NCI-H82 treated with DMSO at 0.1 percent for 48 hours (cell line): ENCODE measurements at regions not wholly inside any gene's neighbourhood (a gene's known extent, or its start where the extent isn't known, plus 50 kb on each side); places are given as distances from the start of the nearest gene placed in this dataset.

ENCODE experiments used
- DNase-seq: peaks from one replicate; lab custom pipeline; 2025; ENCODE audit not compliant: unreplicated experiment; lab: John Stamatoyannopoulos, UW

- DNase-seq = no peak
Measured at GRCh38 chr7:136549756-136550155, 318.7 kb upstream of the CHRM2 start.

GRCh38 chr7:136533732-136534131 lies 334.7 kb upstream of the CHRM2 start:
- DNase-seq = peak; percentile 57

- DNase-seq = no peak
Measured at GRCh38 chr7:136530831-136531230, 337.6 kb upstream of the CHRM2 start.

- DNase-seq = no peak
Measured at GRCh38 chr7:136528329-136528728, 340.1 kb upstream of the CHRM2 start.

GRCh38 chr7:136527554-136527953 lies 340.9 kb upstream of the CHRM2 start:
- no peak for DNase-seq

GRCh38 chr7:136526408-136527105 lies 341.9 kb upstream of the CHRM2 start:
- DNase-seq = no peak

GRCh38 chr7:136523571-136523970 lies 344.9 kb upstream of the CHRM2 start:
- DNase-seq = no peak

GRCh38 chr7:136517971-136518370 lies 350.5 kb upstream of the CHRM2 start:
- DNase-seq = no peak

- no peak for DNase-seq
Measured at GRCh38 chr7:136514776-136515175, 353.7 kb upstream of the CHRM2 start.

GRCh38 chr7:136513744-136514143 lies 354.7 kb upstream of the CHRM2 start:
- DNase-seq = no peak

GRCh38 chr7:136509466-136509865 lies 359.0 kb upstream of the CHRM2 start:
- no peak for DNase-seq

GRCh38 chr7:136502162-136502561 lies 366.3 kb upstream of the CHRM2 start:
- DNase-seq = no peak

GRCh38 chr7:136501151-136501550 lies 367.3 kb upstream of the CHRM2 start:
- no peak for DNase-seq

GRCh38 chr7:136496551-136496950 lies 371.9 kb upstream of the CHRM2 start:
- no peak for DNase-seq

GRCh38 chr7:136495081-136495480 lies 373.4 kb upstream of the CHRM2 start:
- DNase-seq = no peak

GRCh38 chr7:136492366-136492765 lies 376.1 kb upstream of the CHRM2 start:
- DNase-seq = no peak

GRCh38 chr7:136489808-136490207 lies 378.6 kb upstream of the CHRM2 start:
- no peak for DNase-seq

- DNase-seq = no peak
Measured at GRCh38 chr7:136480901-136481300, 387.6 kb upstream of the CHRM2 start.

GRCh38 chr7:136479922-136480321 lies 388.5 kb upstream of the CHRM2 start:
- DNase-seq = no peak

- no peak for DNase-seq
Measured at GRCh38 chr7:136470179-136470578, 398.3 kb upstream of the CHRM2 start.

- DNase-seq = no peak
Measured at GRCh38 chr7:136452949-136453348, 415.5 kb upstream of the CHRM2 start.

GRCh38 chr7:136446751-136447150 lies 421.7 kb upstream of the CHRM2 start:
- no peak for DNase-seq

- no peak for DNase-seq
Measured at GRCh38 chr7:136441835-136442234, 426.6 kb upstream of the CHRM2 start.
